ENCODE measurements at regions not wholly inside any gene's neighbourhood (a gene's known extent, or its start where the extent isn't known, plus 50 kb on each side); places are given as distances from the start of the nearest gene placed in this dataset.

- Histone ChIP-seq H3K27me3 (ENCODE audit: insufficient read depth, poor library complexity, severe bottlenecking) (no peaks in the 10 kb centered on the region), H3K4me1 (ENCODE audit: insufficient read depth, poor library complexity, severe bottlenecking) (no peaks in the 10 kb centered on the region), H3K4me3 (ENCODE audit: severe bottlenecking) (no peak overlapping the region), H3K27ac (ENCODE audit: poor library complexity, severe bottlenecking) (no peak overlapping the region), H3K36me3 (ENCODE audit: low read depth) (no peaks in the 10 kb centered on the region), H3K9me3 (ENCODE audit: severe bottlenecking) (no peaks in the 10 kb centered on the region)
- ATAC-seq (ENCODE audit: low read depth) (0 out of 3 replicates have a peak, but pooled peaks have one; percentile 29), DNase-seq (ENCODE audit: low spot score) (no peak)
- no peak for TF ChIP-seq CTCF (IDR thresholded peaks at IDR 0.05; ENCODE audit: poor library complexity, severe bottlenecking)
Observed at GRCh38 chr1:87450615-87451209, 122.0 kb downstream of the LMO4 start.

- H3K27me3 ChIP-seq (ENCODE audit: insufficient read depth, poor library complexity, severe bottlenecking) = no peaks in the 10 kb centered on the region
- ATAC-seq (ENCODE audit: low read depth) = no peak
- no peak for TF ChIP-seq CTCF (IDR thresholded peaks at IDR 0.05; ENCODE audit: poor library complexity, severe bottlenecking)
- no peak overlapping the region for H3K27ac ChIP-seq (ENCODE audit: poor library complexity, severe bottlenecking)
- H3K9me3 ChIP-seq (ENCODE audit: severe bottlenecking) = no peaks in the 10 kb centered on the region
- no peak overlapping the region for H3K4me3 ChIP-seq (ENCODE audit: severe bottlenecking)
- no peak for DNase-seq (ENCODE audit: low spot score)
- H3K36me3 ChIP-seq (ENCODE audit: low read depth) = no peaks in the 10 kb centered on the region
- no peaks in the 10 kb centered on the region for H3K4me1 ChIP-seq (ENCODE audit: insufficient read depth, poor library complexity, severe bottlenecking)
Observed at GRCh38 chr1:87451229-87451920, 122.7 kb downstream of the LMO4 start.

GRCh38 chr1:87452648-87453047, 124.0 kb downstream of the LMO4 start:
- no peaks in the 10 kb centered on the region for H3K27me3 ChIP-seq (ENCODE audit: insufficient read depth, poor library complexity, severe bottlenecking)
- H3K9me3 ChIP-seq (ENCODE audit: severe bottlenecking) = no peaks in the 10 kb centered on the region
- DNase-seq (ENCODE audit: low spot score) = no peak
- TF ChIP-seq CTCF (IDR thresholded peaks at IDR 0.05; ENCODE audit: poor library complexity, severe bottlenecking) = no peak
- no peaks in the 10 kb centered on the region for H3K36me3 ChIP-seq (ENCODE audit: low read depth)
- no peak overlapping the region for H3K4me3 ChIP-seq (ENCODE audit: severe bottlenecking)
- no peak overlapping the region for H3K27ac ChIP-seq (ENCODE audit: poor library complexity, severe bottlenecking)
- H3K4me1 ChIP-seq (ENCODE audit: insufficient read depth, poor library complexity, severe bottlenecking) = no peaks in the 10 kb centered on the region
- no peak for ATAC-seq (ENCODE audit: low read depth)

DNA sequence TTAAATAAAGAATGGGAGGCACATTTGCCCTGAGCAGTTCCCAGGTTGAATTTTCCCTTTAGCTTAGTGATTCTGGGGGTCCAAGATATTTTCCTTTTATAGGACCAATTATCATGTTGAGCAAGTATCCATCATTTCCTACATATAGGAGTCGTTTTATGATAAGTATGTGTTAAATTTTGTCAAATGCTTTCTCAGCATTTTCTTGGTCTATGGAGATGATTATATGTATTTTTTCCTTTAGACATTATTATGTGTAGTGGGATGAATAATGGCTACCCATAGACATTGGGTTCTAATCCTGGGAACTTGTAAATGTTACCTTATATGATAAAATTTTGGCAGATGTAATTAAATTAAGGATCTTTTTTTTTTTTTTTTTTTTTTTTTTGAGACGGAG, 128.7 kb downstream of the LMO4 start:
- no peak overlapping the region for H3K4me3 ChIP-seq (ENCODE audit: severe bottlenecking)
- no peaks in the 10 kb centered on the region for H3K27me3 ChIP-seq (ENCODE audit: insufficient read depth, poor library complexity, severe bottlenecking)
- H3K9me3 ChIP-seq (ENCODE audit: severe bottlenecking) = no peaks in the 10 kb centered on the region
- H3K27ac ChIP-seq (ENCODE audit: poor library complexity, severe bottlenecking) = no peak overlapping the region
- TF ChIP-seq CTCF (IDR thresholded peaks at IDR 0.05; ENCODE audit: poor library complexity, severe bottlenecking) = no peak
- no peak for ATAC-seq (ENCODE audit: low read depth)
- no peak for DNase-seq (ENCODE audit: low spot score)
- no peaks in the 10 kb centered on the region for H3K4me1 ChIP-seq (ENCODE audit: insufficient read depth, poor library complexity, severe bottlenecking)
- H3K36me3 ChIP-seq (ENCODE audit: low read depth) = no peaks in the 10 kb centered on the region

DNA sequence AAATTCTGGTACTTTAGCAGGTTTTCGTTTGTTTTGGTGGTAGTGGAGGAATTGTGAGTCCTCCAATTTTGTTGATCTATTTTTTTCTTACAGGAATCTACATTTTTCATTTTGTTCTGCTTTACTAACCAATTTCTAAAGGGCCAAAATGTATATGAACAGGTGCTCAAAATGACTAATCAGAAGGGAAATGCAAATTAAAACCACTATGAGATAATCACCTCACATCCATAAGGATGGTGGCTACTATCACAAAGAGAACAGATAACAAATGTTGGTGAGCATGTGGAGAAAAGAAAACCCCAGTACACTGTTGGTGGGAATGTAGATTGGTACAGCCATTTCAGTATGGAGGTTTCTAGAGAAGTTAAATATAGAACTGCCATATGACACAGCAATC, 134.2 kb downstream of the LMO4 start:
- TF ChIP-seq CTCF (IDR thresholded peaks at IDR 0.05; ENCODE audit: poor library complexity, severe bottlenecking) = no peak
- Histone ChIP-seq H3K27ac (ENCODE audit: poor library complexity, severe bottlenecking) (no peak overlapping the region), H3K4me3 (ENCODE audit: severe bottlenecking) (no peak overlapping the region), H3K36me3 (ENCODE audit: low read depth) (no peaks in the 10 kb centered on the region), H3K27me3 (ENCODE audit: insufficient read depth, poor library complexity, severe bottlenecking) (no peaks in the 10 kb centered on the region), H3K9me3 (ENCODE audit: severe bottlenecking) (no peaks in the 10 kb centered on the region), H3K4me1 (ENCODE audit: insufficient read depth, poor library complexity, severe bottlenecking) (no peaks in the 10 kb centered on the region)
- DNase-seq (ENCODE audit: low spot score) (no peak), ATAC-seq (ENCODE audit: low read depth) (no peak)

Data from RWPE2 (cell line).